ENCODE measurements at regions not wholly inside any gene's neighbourhood (a gene's known extent, or its start where the extent isn't known, plus 50 kb on each side); places are given as distances from the start of the nearest gene placed in this dataset.

- no peak for DNase-seq (ENCODE audit: low spot score)
- TF ChIP-seq, protein P1, sequence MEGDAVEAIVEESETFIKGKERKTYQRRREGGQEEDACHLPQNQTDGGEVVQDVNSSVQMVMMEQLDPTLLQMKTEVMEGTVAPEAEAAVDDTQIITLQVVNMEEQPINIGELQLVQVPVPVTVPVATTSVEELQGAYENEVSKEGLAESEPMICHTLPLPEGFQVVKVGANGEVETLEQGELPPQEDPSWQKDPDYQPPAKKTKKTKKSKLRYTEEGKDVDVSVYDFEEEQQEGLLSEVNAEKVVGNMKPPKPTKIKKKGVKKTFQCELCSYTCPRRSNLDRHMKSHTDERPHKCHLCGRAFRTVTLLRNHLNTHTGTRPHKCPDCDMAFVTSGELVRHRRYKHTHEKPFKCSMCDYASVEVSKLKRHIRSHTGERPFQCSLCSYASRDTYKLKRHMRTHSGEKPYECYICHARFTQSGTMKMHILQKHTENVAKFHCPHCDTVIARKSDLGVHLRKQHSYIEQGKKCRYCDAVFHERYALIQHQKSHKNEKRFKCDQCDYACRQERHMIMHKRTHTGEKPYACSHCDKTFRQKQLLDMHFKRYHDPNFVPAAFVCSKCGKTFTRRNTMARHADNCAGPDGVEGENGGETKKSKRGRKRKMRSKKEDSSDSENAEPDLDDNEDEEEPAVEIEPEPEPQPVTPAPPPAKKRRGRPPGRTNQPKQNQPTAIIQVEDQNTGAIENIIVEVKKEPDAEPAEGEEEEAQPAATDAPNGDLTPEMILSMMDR (IDR thresholded peaks at IDR 0.05; ENCODE audit: extremely low read depth, insufficient read depth, missing control alignments), result no peak
- in situ Hi-C loops (cut with MboI; ENCODE audit: low pct_unique_long_range_greater_than_20kb, low sequenced_read_pairs, unreplicated experiment), result no loop called here
These were observed 523.5 kb upstream of the ZEB2 start for GRCh38 chr2:145043399-145043834.

DNA sequence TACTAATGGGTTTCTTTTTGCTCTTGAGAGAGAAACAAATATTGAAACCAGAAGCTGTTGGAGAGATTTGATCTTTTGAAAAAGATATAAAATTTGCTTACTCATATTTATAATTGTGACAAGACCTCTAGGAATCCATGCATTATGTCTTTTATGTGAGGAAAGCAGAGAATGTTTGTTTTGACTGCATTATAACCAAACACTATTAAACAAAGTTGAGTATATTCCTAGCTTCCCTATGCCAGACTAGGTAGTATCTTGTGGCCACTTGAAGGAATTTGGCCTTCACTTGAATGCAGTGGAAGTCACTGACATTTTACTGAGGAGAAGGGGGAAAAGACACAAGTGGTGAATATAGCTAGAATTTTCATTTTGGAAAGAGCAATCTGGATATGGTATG lies 521.8 kb upstream of the ZEB2 start:
- in situ Hi-C loops (cut with MboI; ENCODE audit: low pct_unique_long_range_greater_than_20kb, low sequenced_read_pairs, unreplicated experiment), result no loop called here

GRCh38 chr2:145040433-145040832 lies 520.5 kb upstream of the ZEB2 start:
- DNase-seq (ENCODE audit: low spot score), result no peak
- in situ Hi-C loops (cut with MboI; ENCODE audit: low pct_unique_long_range_greater_than_20kb, low sequenced_read_pairs, unreplicated experiment), result no loop called here
- TF ChIP-seq, protein P1 (IDR thresholded peaks at IDR 0.05; ENCODE audit: extremely low read depth, insufficient read depth, missing control alignments), result no peak

More for the DNA sequence above, 521.8 kb upstream of the ZEB2 start:
- no peak for DNase-seq (ENCODE audit: low spot score)
- TF ChIP-seq, protein P1 (IDR thresholded peaks at IDR 0.05; ENCODE audit: extremely low read depth, insufficient read depth, missing control alignments), result no peak

DNA sequence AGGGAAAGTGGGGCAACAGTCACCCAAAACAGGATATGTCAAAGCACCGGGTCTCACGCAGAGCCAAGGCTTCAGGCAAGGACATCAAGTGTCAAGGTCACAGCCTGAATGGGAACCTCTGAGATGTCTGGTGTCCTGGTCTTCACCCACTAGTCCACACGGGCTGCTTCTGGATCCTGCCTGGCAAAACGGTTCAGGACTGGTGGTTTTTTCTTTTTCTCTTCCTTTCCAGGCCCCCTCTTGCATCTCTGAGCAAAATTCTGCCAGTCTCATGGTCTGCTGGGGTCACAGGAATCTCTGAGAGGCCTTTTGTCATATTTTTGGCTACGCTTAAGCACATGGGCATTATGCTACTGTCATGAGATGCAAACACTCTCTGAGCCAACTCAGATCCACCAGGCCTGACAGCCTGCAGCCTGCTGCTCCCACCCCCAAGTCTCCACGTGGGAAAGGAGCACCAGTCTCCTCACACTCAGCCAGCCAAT lies 518.2 kb upstream of the ZEB2 start:
- in situ Hi-C loops (cut with MboI; ENCODE audit: low pct_unique_long_range_greater_than_20kb, low sequenced_read_pairs, unreplicated experiment), result no loop called here
- DNase-seq (ENCODE audit: low spot score), result no peak
- TF ChIP-seq, protein P1 (IDR thresholded peaks at IDR 0.05; ENCODE audit: extremely low read depth, insufficient read depth, missing control alignments), result no peak

GRCh38 chr2:145036421-145037011 lies 516.6 kb upstream of the ZEB2 start:
- no peak for DNase-seq (ENCODE audit: low spot score)
- in situ Hi-C loops (cut with MboI; ENCODE audit: low pct_unique_long_range_greater_than_20kb, low sequenced_read_pairs, unreplicated experiment), result no loop called here
- TF ChIP-seq, protein P1 (IDR thresholded peaks at IDR 0.05; ENCODE audit: extremely low read depth, insufficient read depth, missing control alignments), result no peak

GRCh38 chr2:145034511-145034910 lies 514.6 kb upstream of the ZEB2 start:
- TF ChIP-seq, protein P1 (IDR thresholded peaks at IDR 0.05; ENCODE audit: extremely low read depth, insufficient read depth, missing control alignments), result no peak
- in situ Hi-C loops (cut with MboI; ENCODE audit: low pct_unique_long_range_greater_than_20kb, low sequenced_read_pairs, unreplicated experiment), result no loop called here
- DNase-seq (ENCODE audit: low spot score), result no peak

Measured in GM13977 (cell line).